CD4-positive, alpha-beta memory T cell (primary cell): ENCODE measurements at regions not wholly inside any gene's neighbourhood (a gene's known extent, or its start where the extent isn't known, plus 50 kb on each side); places are given as distances from the start of the nearest gene placed in this dataset.

Experiments
- CTCF ChIA-PET: fragments of 350-600 bp; sonication (Branson Sonifier 250); formaldehyde crosslinking; loops from one replicate; lab custom pipeline; 2021; ENCODE audit warnings: inconsistent platforms; ENCODE audit not compliant: partially characterized antibody; lab: Charles Lee
- POLR2A ChIA-PET: fragments of 350-600 bp; sonication (Branson Sonifier 250); formaldehyde crosslinking; loops from one replicate; lab custom pipeline; 2021; ENCODE audit not compliant: partially characterized antibody; lab: Charles Lee
- DNase-seq, 5 donors: peaks; one replicate each; pipeline versions ENCODE4 v3.0.0 to v3.0.0-alpha.2; 2020 to 2022; ENCODE audit warnings: mixed read lengths in 1 of 5
- H3K27ac ChIP-seq: one replicate; pipeline ENCODE4 v1.7.0; 2013; ENCODE audit warnings: low read depth, low read length
- H3K27me3 ChIP-seq: 2 replicates; pipeline ENCODE4 v1.7.0; 2013; ENCODE audit warnings: mild to moderate bottlenecking, low read length, moderate library complexity; ENCODE audit not compliant: insufficient read depth
- H3K36me3 ChIP-seq: 2 replicates; pipeline ENCODE4 v1.7.0; 2013; ENCODE audit warnings: mild to moderate bottlenecking, low read length, moderate library complexity; ENCODE audit not compliant: insufficient read depth
- H3K4me1 ChIP-seq: 2 replicates; pipeline ENCODE4 v1.7.0; 2013; ENCODE audit warnings: mild to moderate bottlenecking, low read length, moderate library complexity; ENCODE audit not compliant: insufficient read depth
- H3K4me3 ChIP-seq, 2 donors: one replicate each; pipeline ENCODE4 v1.7.0; 2013; ENCODE audit warnings: low read length in 2 of 2, mild to moderate bottlenecking in 1 of 2
- H3K9me3 ChIP-seq, 2 donors: one replicate each; pipeline ENCODE4 v1.7.0; 2013; ENCODE audit warnings: low read length in 2 of 2, control low read depth in 1 of 2; ENCODE audit not compliant: control insufficient read depth in 1 of 2
- H3K27ac Mint-ChIP-seq, 7 donors: one replicate each; pipeline ENCODE4 v1.8.0; 2020 to 2021; ENCODE audit warnings: mixed read lengths in 7 of 7, mild to moderate bottlenecking in 6 of 7, inconsistent platforms in 3 of 7, moderate library complexity in 3 of 7
- H3K27me3 Mint-ChIP-seq, 2 donors: one replicate each; pipeline ENCODE4 v1.8.0; 2020 to 2021; ENCODE audit warnings: mixed read lengths in 2 of 2
- H3K36me3 Mint-ChIP-seq, 2 donors: one replicate each; pipeline ENCODE4 v1.8.0; 2020 to 2021; ENCODE audit warnings: mixed read lengths in 2 of 2, inconsistent platforms in 1 of 2, mild to moderate bottlenecking in 1 of 2
- H3K4me1 Mint-ChIP-seq, 4 donors: one replicate each; pipeline ENCODE4 v1.8.0; 2020 to 2021; ENCODE audit warnings: mixed read lengths in 4 of 4, mild to moderate bottlenecking in 1 of 4
- H3K4me3 Mint-ChIP-seq, 8 donors: one replicate each; pipeline ENCODE4 v1.8.0; 2020 to 2021; ENCODE audit warnings: mixed read lengths in 8 of 8, mild to moderate bottlenecking in 7 of 8, moderate library complexity in 6 of 8, inconsistent platforms in 3 of 8
- H3K9me3 Mint-ChIP-seq, 8 donors: one replicate each; pipeline ENCODE4 v1.8.0; 2020 to 2021; ENCODE audit warnings: mixed read lengths in 8 of 8, mild to moderate bottlenecking in 5 of 8, inconsistent platforms in 3 of 8, moderate library complexity in 1 of 8
- intact Hi-C: fragments of 100-400 bp; cut with micrococcal nuclease; formaldehyde crosslinking; loops from one replicate; pipeline ENCODE4 v1.15.1; 2023

DNA sequence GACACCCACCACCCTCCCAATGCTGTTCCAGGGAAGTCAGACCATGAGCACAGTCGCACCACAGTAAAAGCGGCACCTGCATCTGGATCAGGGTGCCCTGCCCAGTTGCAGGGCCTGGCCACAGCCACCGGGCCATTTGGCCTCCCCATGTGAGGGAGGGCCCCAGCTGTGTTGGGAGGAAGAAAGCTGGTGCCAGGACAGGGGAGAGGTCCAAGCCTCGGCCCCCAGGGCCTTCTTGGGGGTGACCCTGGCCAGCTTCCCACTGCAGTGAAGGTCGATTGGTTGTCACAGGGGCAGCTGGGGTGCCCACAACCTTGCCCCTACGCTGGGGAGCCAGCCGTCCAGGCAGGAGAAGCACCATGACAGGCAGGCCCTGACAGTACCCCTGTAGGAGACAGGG lies 183.2 kb upstream of the RAB6C start:
- Mint-ChIP-seq H3K27me3 (peaks cover 3 to 9% of the 10 kb centered on the region in 2 donors), H3K36me3 (no peaks in the 10 kb centered on the region), H3K27ac (no peak overlapping the region), H3K4me3 (no peak overlapping the region), H3K9me3 (no peaks in the 10 kb centered on the region), H3K4me1 (no peaks in the 10 kb centered on the region)
- Histone ChIP-seq H3K27ac (no peak overlapping the region), H3K9me3 (no peaks in the 10 kb centered on the region), H3K27me3 (no peaks in the 10 kb centered on the region), H3K36me3 (no peaks in the 10 kb centered on the region), H3K4me1 (no peaks in the 10 kb centered on the region), H3K4me3 (no peak overlapping the region)
- DNase-seq, result no peak
- CTCF ChIA-PET, result no interaction called here
- POLR2A ChIA-PET, result no interaction called here
- intact Hi-C loops, result no loop called here

DNA sequence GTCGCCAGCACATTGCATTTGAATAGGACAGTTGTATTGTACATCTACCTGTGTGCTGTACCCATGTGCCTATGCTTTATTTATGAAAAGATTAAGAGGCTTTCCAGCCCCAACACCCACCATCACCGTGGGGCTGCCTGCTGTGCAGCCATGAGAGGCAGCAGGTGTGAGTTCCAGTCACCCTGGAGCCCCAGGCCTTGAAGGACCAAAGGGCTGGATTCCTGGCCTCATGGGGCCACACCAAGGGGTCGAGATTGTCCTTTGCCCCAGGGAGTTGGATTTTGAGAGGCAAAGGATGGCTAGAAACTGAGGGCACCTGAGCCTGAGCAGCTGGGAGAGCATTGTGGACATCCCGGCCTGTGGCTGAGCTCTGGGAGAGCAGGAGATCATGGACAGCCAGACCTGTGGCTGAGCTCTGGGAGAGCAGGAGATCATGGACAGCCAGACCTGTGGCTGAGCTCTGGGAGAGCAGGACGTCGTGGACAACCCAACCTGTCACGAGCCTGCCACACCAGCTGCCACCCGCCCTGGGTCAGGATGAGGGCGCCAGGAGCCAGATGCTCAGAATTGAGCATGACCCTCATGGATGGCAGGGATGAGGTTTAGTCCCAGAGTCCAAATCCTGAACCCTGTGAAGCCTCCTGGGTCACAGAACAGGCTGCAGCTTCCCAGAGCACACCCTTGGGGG lies 182.5 kb upstream of the RAB6C start:
- Mint-ChIP-seq H3K9me3 (no peaks in the 10 kb centered on the region), H3K36me3 (no peaks in the 10 kb centered on the region), H3K4me3 (no peak overlapping the region), H3K27ac (no peak overlapping the region), H3K4me1 (no peaks in the 10 kb centered on the region), H3K27me3 (peaks cover 3 to 9% of the 10 kb centered on the region in 2 donors)
- H3K9me3 ChIP-seq, result no peaks in the 10 kb centered on the region
- no peak overlapping the region for H3K27ac ChIP-seq
- H3K4me3 ChIP-seq, result no peak overlapping the region
- H3K4me1 ChIP-seq, result no peaks in the 10 kb centered on the region
- no peaks in the 10 kb centered on the region for H3K36me3 ChIP-seq
- no peaks in the 10 kb centered on the region for H3K27me3 ChIP-seq
- no peak for DNase-seq
- ChIA-PET CTCF (no interaction called here), POLR2A (no interaction called here)
- intact Hi-C loops, result no loop called here

DNA sequence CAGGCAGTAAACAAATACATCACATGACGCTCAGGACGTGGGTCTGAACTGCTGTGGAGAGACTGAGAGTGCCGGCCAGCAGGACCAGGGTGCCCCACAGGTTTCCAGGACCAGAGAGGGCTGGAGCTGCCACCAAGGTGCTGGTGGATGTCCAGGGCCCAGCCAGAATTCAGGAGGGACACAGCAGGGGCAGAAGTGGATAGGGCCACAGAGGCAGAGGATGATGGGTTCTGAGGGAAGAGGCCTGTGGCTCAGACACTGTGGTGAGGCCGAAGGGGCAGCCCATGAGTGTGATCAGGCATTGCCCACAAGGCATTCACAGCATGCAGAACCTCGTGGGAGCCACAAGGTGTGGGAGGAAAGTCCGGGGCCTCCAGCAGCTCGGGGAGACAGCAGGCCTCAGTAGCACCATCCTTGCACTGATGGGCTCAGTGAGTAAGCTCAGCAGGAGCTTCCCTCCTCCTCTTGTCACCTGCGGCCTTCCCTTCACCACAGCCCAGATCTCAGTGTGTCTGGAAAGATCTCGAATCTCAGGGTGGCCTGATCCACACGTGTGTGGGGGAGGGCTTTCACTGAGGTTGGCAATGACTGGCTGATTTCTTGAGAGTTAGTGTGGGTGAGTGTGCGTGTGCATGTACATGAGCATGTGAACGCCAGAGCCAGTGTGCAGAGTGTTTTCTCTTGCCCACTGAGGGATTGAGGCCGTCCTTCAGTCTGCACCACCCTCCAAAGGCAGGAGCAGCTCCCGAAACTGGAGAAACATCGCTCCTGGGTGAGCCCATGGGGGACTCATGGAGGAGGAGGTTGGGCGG lies 181.8 kb upstream of the RAB6C start:
- Mint-ChIP-seq H3K9me3 (no peaks in the 10 kb centered on the region), H3K27ac (no peak overlapping the region), H3K4me3 (no peak overlapping the region), H3K4me1 (no peaks in the 10 kb centered on the region), H3K27me3 (peaks cover 3 to 9% of the 10 kb centered on the region in 2 donors), H3K36me3 (no peaks in the 10 kb centered on the region)
- Histone ChIP-seq H3K9me3 (no peaks in the 10 kb centered on the region), H3K4me1 (no peaks in the 10 kb centered on the region), H3K36me3 (no peaks in the 10 kb centered on the region), H3K27ac (no peak overlapping the region), H3K4me3 (no peak overlapping the region), H3K27me3 (no peaks in the 10 kb centered on the region)
- DNase-seq, result no peak
- ChIA-PET CTCF (no interaction called here), POLR2A (no interaction called here)
- intact Hi-C loops, result no loop called here

DNA sequence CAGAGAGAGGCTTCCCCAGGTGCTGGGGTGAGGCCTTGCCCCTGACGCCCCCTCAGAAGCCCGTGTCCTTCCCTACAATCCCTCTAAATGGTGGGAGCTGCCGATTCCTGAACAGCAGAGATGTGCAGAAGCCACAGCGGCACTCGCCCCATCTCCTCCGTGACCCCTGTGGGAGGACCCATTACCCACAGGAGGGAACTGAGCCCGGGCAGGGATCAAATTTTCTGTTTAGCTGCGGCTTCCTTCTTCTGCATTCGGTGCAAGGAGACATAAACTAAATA lies 181.2 kb upstream of the RAB6C start:
- no peaks in the 10 kb centered on the region for H3K4me1 Mint-ChIP-seq
- CTCF ChIA-PET, result no interaction called here
- no peak overlapping the region for H3K4me3 ChIP-seq
- H3K27me3 Mint-ChIP-seq, result peaks cover 3 to 9% of the 10 kb centered on the region in 2 donors
- no peaks in the 10 kb centered on the region for H3K9me3 Mint-ChIP-seq
- H3K27me3 ChIP-seq, result no peaks in the 10 kb centered on the region
- DNase-seq, result no peak
- no peak overlapping the region for H3K27ac ChIP-seq
- intact Hi-C loops, result no loop called here
- POLR2A ChIA-PET, result no interaction called here
- no peak overlapping the region for H3K27ac Mint-ChIP-seq
- H3K4me3 Mint-ChIP-seq, result no peak overlapping the region
- no peaks in the 10 kb centered on the region for H3K4me1 ChIP-seq
- H3K36me3 ChIP-seq, result no peaks in the 10 kb centered on the region
- no peaks in the 10 kb centered on the region for H3K36me3 Mint-ChIP-seq
- no peaks in the 10 kb centered on the region for H3K9me3 ChIP-seq

DNA sequence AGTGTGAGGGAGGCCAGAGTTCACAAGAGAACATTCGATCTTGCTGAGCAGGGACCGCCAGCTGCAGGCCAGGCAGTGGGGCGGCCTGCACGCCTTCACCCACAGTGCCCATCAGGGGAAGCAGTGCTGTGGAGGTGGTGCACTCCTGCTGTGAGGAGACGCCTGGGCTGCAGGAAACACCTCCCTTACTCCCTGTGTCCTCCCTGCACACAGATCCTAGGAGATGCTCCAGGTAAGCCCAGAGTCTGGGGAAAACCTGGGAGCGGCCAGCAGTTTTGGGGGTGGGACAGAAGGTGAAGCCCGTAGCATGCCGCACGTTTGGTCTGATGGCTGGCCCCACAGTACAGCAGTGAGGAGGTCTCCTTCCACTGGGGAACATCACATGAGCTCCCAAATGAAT lies 180.8 kb upstream of the RAB6C start:
- no peaks in the 10 kb centered on the region for H3K4me1 Mint-ChIP-seq
- no peak overlapping the region for H3K4me3 Mint-ChIP-seq
- Histone ChIP-seq H3K36me3 (no peaks in the 10 kb centered on the region), H3K9me3 (no peaks in the 10 kb centered on the region), H3K4me3 (no peak overlapping the region), H3K4me1 (no peaks in the 10 kb centered on the region), H3K27me3 (no peaks in the 10 kb centered on the region), H3K27ac (no peak overlapping the region)
- peaks cover 3 to 9% of the 10 kb centered on the region in 2 donors for H3K27me3 Mint-ChIP-seq
- DNase-seq, result no peak
- H3K9me3 Mint-ChIP-seq, result no peaks in the 10 kb centered on the region
- POLR2A ChIA-PET, result no interaction called here
- H3K27ac Mint-ChIP-seq, result no peak overlapping the region
- H3K36me3 Mint-ChIP-seq, result no peaks in the 10 kb centered on the region
- CTCF ChIA-PET, result no interaction called here
- intact Hi-C loops, result no loop called here

DNA sequence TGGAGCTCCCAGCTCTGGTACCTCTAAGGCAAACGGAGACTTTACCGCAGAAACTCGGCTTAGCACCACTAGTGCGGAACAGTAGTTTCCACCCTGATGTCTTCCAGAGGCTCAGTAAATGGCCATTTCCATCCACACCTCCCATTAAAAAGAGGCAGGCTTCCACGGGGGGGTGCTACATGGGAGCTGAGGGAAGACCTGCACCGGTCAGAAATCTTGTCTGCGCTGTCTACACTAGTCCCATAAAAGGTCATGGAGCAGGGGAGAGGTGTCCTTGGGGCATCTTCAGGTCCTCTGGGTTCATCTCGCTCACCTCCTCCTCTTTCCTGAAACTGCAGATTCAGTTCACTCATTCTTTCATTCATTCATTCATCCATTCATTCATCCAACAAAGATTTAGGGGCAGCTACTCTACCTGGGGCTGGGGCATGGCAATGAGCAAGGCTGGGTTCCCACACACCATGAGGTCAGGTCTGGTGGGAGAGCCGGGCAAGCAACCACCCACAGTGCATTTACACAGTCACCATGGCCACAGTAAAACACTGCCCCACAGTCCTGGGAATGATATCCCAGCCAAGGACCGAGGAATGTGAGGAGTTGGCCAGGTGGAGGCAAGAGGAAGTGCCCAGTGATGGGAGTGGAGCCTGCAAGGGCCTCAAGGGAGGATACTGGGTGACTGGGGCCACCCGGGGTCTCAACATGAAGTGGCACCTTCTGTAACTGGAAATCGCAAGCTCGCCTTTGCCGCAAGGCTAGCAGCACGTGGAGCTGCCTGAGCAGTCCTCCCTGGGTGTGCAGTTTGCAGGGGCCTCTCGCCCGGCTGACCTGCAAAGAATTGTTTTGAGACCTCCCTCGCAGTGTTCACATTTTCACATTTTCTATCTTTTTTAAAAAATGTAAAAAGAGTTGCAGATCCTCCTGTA lies 180.2 kb upstream of the RAB6C start:
- Histone ChIP-seq H3K4me3 (no peak overlapping the region), H3K4me1 (no peaks in the 10 kb centered on the region), H3K9me3 (no peaks in the 10 kb centered on the region), H3K36me3 (no peaks in the 10 kb centered on the region), H3K27me3 (no peaks in the 10 kb centered on the region), H3K27ac (no peak overlapping the region)
- H3K9me3 Mint-ChIP-seq, result no peaks in the 10 kb centered on the region
- intact Hi-C loops, result no loop called here
- POLR2A ChIA-PET, result no interaction called here
- no peak overlapping the region for H3K27ac Mint-ChIP-seq
- peaks cover 3 to 9% of the 10 kb centered on the region in 2 donors for H3K27me3 Mint-ChIP-seq
- no peak overlapping the region for H3K4me3 Mint-ChIP-seq
- CTCF ChIA-PET, result no interaction called here
- DNase-seq, result no peak
- no peaks in the 10 kb centered on the region for H3K36me3 Mint-ChIP-seq
- H3K4me1 Mint-ChIP-seq, result no peaks in the 10 kb centered on the region

DNA sequence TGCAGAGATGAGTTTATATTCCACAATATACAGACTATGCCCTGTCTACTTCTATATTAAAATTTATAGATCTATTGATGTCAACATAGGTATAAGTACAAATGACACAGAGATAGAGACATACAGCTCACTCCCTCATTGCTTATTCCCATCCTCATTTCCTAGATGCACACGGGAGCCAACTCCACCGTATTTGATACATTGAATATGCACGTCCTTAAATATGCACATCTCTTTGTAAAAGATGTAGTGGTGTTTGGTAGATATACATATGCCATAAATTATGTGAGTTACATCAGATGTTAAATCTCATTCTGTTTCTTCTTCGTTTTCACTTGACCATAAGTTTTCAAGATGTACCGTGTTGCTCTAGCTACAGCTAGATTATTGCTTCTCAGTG lies 179.2 kb upstream of the RAB6C start:
- Histone ChIP-seq H3K4me1 (no peaks in the 10 kb centered on the region), H3K4me3 (no peak overlapping the region), H3K27ac (no peak overlapping the region), H3K27me3 (no peaks in the 10 kb centered on the region), H3K36me3 (no peaks in the 10 kb centered on the region), H3K9me3 (no peaks in the 10 kb centered on the region)
- Mint-ChIP-seq H3K27ac (no peak overlapping the region), H3K9me3 (no peaks in the 10 kb centered on the region), H3K36me3 (no peaks in the 10 kb centered on the region), H3K27me3 (peaks cover 3 to 4% of the 10 kb centered on the region in 2 donors), H3K4me3 (no peak overlapping the region), H3K4me1 (no peaks in the 10 kb centered on the region)
- DNase-seq, result no peak
- intact Hi-C loops, result no loop called here
- ChIA-PET CTCF (no interaction called here), POLR2A (no interaction called here)
